NK-92 (cell line): ENCODE measurements at regions not wholly inside any gene's neighbourhood (a gene's known extent, or its start where the extent isn't known, plus 50 kb on each side); places are given as distances from the start of the nearest gene placed in this dataset.
A peak's percentile ranks its signal among the peaks of the same experiment; 100 is the strongest.

Experiments used
- DNase-seq: peaks from one replicate; lab custom pipeline; 2025; ENCODE audit not compliant: unreplicated experiment; lab: John Stamatoyannopoulos, UW

GRCh38 chr14:97415907-97416306 is 618.7 kb downstream of the VRK1 start:
- no peak for DNase-seq

- no peak for DNase-seq
Observed at GRCh38 chr14:97416550-97416949, 619.4 kb downstream of the VRK1 start.

- no peak for DNase-seq
Observed at GRCh38 chr14:97417331-97417730, 620.1 kb downstream of the VRK1 start.

DNA sequence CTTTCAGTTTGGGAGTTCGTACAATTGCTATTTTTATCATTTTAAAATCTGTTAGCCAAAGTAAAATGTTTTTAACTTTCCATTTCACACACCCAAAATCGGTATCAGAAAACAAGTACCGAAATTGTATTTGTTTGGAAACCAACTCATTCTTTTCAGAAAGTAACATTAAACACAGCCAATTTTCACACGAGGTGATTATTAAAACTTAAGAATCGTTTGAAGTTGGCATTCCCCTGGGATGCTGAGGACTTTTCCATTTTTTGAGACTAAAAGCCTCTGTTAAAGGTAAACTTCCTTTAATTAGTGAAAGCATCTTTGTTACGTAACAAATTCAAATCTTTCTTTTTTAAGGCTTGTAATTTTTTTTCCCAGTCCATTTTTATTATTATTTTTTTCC is 623.0 kb downstream of the VRK1 start:
- DNase-seq: no peak

GRCh38 chr14:97426776-97427175 is 629.6 kb downstream of the VRK1 start:
- no peak for DNase-seq

DNA sequence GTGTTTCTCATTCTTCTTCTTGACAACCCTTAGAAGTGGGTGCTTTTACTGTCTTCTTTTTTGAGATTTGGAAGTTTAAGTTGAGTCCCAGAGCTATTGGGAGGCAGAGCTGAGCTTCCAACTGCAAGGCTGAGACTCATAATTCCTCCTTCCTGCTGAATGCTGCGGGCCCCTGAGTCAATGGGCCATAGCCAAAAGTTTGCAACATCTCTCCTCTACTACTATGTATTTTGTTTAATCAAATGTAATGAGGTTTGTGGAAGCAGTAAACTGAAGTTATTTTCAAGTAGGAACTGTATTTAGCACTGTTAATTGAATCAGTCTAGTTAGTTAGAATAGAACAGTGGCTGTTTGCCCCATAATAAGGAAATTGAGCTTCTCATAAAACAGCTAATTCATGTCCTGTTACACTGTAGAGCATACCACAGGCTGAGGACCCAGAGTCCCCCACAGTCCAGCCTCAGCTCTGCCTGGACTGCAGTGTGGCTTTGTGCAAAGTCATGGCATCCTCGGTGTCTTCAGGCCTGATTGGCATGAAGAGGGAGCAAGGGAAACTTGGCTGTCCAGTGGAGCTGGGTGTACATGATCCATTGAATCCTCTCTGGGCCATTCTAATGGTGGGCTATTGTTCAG is 631.7 kb downstream of the VRK1 start:
- DNase-seq: no peak

DNA sequence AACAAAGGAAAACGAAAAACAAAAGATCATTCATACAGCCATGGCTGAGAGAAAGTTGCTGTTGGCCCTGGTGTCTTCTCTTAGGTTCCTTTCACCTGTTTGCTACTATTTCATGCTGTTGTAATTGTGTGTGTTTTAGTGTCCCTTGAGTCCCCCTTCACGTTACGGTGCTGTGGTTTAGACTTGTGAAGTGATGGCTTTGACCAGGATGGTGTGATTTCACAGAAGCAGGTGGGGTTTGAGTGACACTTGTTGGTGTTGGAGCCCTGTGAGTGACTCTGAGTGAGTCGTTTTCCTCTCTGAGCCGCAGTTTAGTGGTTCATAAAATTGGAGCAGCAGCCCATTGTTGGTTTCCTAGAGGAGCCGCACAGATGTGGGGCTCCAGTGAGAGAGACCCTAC is 635.4 kb downstream of the VRK1 start:
- DNase-seq: peak; percentile 3

DNA sequence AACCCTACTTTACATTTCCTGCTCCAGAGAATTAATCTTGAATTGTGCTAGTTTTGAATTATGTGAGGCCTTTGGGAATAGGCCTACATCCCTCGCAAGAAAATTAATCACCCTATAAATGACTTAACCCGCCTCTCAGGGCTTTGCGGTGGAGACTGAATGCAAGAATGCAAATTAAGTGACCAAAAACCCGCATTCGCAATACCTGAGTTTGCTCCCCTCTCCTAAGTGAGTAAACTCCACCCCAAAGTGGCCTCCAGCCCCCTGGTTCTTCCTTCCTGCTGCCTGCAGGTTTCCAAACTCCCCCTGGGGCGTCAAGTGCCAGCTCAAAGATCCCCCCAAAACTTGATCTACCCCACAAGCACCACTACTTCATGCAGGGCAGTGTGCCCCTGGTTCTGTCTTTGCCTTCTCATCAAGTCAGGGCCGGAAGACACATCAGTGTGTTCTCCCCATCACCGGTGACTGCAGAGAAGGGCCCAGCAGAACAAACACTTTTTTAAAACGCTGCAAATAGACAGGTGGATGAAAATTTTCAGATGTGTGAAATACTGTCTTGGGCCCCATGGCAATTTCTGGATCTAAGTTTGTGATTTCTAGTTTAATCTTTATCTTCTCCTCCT is 644.7 kb downstream of the VRK1 start:
- DNase-seq: no peak

GRCh38 chr14:97442363-97442762 is 645.2 kb downstream of the VRK1 start:
- DNase-seq: no peak

GRCh38 chr14:97443412-97443811 is 646.2 kb downstream of the VRK1 start:
- no peak for DNase-seq

DNA sequence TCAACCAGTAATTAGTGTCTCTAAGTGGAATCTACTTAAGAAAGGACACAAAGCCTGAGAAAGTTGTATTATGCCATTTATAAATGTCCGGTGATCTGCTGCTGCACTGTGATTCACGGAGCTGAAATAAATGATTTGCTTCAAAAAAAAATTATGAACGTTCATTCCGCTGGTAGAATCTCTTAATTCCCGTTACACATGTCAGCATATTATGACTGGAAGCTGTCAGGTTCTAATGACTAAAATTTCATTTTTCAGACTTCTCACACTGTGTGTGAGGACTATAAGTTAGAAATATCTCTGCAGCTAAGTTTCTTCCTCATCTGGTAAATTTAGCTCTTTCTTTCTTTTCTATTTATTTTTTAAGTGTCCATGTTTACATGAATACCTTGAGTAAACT is 647.1 kb downstream of the VRK1 start:
- no peak for DNase-seq

DNA sequence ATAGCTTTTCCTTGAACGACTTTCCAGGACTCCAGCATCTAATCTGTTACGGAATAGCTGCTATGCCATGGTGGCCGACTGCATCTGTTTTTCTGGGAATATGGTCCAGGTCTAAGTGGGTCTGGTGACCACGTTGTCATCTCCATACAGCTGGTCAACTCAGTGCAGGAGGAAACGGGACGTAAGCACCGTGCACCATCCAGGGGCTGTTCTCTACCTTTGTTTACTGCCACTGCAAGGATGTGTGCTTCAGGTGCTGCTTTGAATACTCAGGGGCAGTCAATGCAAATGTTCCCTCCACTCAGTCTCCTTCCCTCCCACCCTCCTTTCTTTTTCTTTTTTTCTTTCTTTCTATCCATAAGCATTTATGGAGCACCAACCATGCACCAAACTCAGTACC is 648.2 kb downstream of the VRK1 start:
- DNase-seq: no peak

DNA sequence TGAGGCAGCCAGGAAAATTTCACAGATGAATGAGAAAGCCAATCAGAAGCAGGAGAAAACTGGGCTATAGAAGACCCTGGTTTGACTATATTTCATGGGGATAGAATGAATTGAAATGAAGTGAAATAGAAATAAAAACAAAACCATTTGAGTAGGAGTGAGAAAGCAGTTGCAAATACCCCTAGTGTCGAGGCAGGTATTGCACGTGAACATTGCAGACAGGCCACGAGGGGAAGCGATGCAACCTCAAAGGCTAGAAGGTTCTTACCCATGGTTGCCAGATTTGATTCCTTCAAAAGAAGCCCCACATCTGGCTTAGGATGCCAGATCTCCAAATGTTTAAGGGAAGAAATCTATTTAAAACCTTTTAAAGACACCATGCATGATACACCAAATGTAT is 648.9 kb downstream of the VRK1 start:
- DNase-seq: no peak

DNA sequence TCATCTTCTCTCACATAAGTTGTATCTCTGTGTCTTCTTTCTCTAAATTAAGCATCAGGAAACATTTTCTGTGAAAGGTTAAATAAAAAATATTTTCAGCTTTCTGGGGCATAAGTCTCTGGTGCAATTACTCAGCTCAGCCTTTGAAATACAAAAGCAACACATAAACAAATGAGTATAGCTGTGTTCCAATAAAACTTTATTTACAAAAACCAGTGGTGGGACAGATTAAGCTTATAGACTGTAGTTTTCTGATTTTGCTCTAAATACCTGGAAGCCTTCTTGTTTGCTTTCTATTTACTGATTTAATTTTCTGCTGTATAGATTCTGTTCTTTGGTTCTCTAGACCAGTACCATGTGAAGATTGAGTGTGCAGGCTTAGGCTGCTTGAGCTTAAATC is 655.1 kb downstream of the VRK1 start:
- DNase-seq: no peak

GRCh38 chr14:97453991-97454390 is 656.8 kb downstream of the VRK1 start:
- no peak for DNase-seq

- no peak for DNase-seq
Observed at GRCh38 chr14:97456462-97456861, 659.3 kb downstream of the VRK1 start.

- no peak for DNase-seq
Observed at GRCh38 chr14:97456958-97457357, 659.8 kb downstream of the VRK1 start.

DNA sequence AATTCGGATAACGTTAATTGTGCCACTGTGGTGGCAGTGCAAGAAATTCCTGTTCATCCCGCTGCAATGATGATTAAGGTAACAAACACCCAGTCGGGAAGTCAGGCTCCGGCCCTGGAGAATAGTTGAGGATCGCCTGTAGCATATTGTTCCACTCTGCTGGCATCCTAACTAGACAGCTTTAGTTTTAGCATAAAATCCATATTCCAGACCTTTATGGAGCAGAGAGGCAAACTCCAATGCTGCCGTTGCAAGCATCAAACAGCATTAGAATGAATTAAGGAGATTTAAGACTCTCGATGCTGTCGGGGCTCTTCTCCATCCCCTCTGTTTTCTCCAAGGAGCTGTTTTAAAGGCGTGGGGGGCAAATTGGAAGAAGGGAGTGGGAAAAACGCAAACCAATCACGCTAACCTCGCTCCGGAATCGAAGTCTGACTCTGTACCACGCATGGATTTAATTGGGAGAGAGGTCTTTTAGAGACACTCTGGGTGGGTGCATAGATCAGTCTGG is 660.4 kb downstream of the VRK1 start:
- no peak for DNase-seq

DNA sequence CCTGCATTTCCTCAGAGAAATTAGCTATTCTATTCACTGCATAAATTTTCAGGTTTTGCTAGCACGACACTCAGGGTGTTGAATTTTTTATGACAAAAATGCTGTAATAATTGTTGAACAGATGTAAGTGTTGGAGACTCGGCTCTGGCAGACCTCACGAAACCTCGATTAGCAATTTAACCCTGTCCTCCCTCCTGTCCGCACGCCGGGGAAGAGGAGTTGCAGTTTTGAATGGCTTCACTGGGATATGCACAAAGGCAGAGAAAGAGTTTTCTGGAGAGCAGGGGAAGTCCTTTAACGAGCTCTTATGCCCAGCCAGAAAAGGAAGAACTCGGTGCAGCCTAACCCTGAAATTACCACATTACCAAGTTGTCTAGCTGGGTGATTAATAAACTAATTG is 661.1 kb downstream of the VRK1 start:
- no peak for DNase-seq

DNA sequence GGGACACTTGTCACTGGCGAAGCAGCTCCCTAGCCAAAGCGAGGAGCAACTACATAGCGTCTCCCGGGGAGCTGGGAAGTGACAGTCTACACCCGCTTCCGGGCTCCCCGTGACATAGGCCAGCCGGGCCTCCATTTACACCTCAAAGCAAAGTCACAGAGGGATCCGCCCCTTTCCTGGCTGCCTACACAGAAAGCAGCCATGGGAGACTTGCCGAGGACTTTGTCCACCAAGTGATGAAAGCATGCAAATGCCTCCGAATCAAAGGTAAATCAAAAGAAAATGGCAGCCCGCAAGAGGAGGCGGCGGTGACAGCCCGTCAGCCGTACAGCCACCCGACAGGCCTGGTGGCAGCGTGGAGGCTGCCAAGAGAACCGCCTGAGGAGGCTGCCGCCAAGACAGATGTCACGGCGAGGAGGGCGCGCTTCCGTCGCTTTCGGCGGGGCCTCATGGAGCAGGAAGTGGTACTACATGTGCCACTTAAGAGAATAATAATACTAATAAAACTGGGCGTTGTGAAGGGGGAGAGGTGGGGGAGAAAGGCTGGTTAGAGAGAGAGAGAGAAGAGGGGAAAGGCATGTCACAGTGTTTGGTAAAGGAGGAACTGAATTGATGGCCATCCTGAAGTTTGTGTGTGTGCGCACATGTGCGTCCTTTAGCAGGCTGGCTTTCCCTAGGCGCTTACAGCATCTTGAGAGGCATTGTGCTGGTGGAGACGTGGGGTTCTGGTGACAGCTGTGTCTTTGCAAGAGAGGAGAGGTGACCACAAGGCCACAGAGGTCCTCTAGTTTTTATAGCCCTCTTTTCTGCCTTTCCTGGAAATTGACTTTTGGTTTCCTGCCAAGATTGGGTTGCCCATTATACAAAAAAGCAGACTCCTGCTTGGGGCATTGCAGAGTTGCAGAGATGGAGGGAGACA is 661.7 kb downstream of the VRK1 start:
- DNase-seq: no peak

GRCh38 chr14:97462081-97462480 is 664.9 kb downstream of the VRK1 start:
- DNase-seq: no peak

- no peak for DNase-seq
Observed at GRCh38 chr14:97468220-97468619, 671.0 kb downstream of the VRK1 start.
